Activated CD4-positive, alpha-beta T cell treated with anti-CD3 and anti-CD28 coated beads for 36 hours (primary cell): ENCODE measurements at regions not wholly inside any gene's neighbourhood (a gene's known extent, or its start where the extent isn't known, plus 50 kb on each side); places are given as distances from the start of the nearest gene placed in this dataset.

Experiments used
- ATAC-seq: fragments of 200-7000 bp; cut with Tn5 transposase; one replicate; pipeline ENCODE4 v1.10.0; 2021; ENCODE audit warnings: mild to moderate bottlenecking, moderate library complexity
- CTCF ChIA-PET: fragments of 350-600 bp; sonication (Branson Sonifier 250); formaldehyde crosslinking; loops from one replicate; lab custom pipeline; 2021; ENCODE audit warnings: antibody characterized with exemption; lab: Charles Lee
- POLR2A ChIA-PET: fragments of 350-600 bp; sonication (Branson Sonifier 250); formaldehyde crosslinking; loops from one replicate; lab custom pipeline; 2021; ENCODE audit warnings: antibody characterized with exemption, inconsistent platforms; lab: Charles Lee
- DNase-seq: peaks from one replicate; pipeline ENCODE4 v3.0.0-alpha.2; 2020
- H3K27ac Mint-ChIP-seq: one replicate; pipeline ENCODE4 v1.8.0; 2021; ENCODE audit warnings: mixed read lengths
- H3K27me3 Mint-ChIP-seq: one replicate; pipeline ENCODE4 v1.8.0; 2021; ENCODE audit warnings: mixed read lengths
- H3K36me3 Mint-ChIP-seq: one replicate; pipeline ENCODE4 v1.8.0; 2021; ENCODE audit warnings: low read depth, mixed read lengths
- H3K4me1 Mint-ChIP-seq: one replicate; pipeline ENCODE4 v1.8.0; 2021; ENCODE audit warnings: mixed read lengths
- H3K4me3 Mint-ChIP-seq: one replicate; pipeline ENCODE4 v1.8.0; 2021; ENCODE audit warnings: mild to moderate bottlenecking, moderate library complexity, mixed read lengths
- H3K9me3 Mint-ChIP-seq: one replicate; pipeline ENCODE4 v1.8.0; 2021; ENCODE audit warnings: low read depth, mixed read lengths
- intact Hi-C, 2 experiments: fragments of 100-400 bp; cut with DNase I in 1 of 2; cut with micrococcal nuclease in 1 of 2; formaldehyde crosslinking; loops; one replicate each; pipeline versions ENCODE4 v1.14.2 to v1.15.1; 2022 to 2024; cut with DNase I, micrococcal nuclease

DNA sequence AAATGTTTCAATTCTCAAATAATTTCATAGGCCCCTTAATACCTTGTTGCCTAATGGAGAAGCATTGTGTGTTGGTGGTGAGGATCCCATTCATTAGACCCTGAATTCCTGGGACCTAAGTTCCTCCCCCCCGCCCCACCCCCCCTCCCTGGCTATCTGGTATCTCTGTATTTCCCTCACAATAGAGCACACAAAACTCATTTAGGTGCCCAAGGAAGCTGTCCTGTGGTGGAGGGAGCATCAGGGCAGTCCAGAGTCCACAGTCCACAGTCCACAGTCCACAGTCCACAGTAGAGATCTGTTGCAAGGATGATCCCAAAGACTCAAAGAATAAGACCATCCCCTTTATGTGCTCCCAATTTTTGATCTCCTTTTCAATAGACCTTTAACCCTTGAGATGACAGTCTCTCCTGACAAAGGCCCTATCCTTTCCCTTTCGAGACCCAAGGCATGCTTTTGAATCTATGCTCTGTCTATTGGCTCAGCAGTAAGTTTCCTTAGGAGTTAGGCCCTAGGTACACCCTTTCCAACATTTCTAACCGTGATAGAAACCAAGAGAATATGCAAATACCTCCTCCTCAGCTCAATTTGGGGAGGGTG is 123.9 kb downstream of the ZBTB18 start:
- no peak overlapping the region for H3K4me3 Mint-ChIP-seq
- ChIA-PET CTCF (no interaction called here), POLR2A (no interaction called here)
- ATAC-seq (no peak), DNase-seq (no peak)
- H3K27me3 Mint-ChIP-seq = no peaks in the 10 kb centered on the region
- H3K9me3 Mint-ChIP-seq = no peaks in the 10 kb centered on the region
- no peak overlapping the region for H3K27ac Mint-ChIP-seq
- no peaks in the 10 kb centered on the region for H3K36me3 Mint-ChIP-seq
- H3K4me1 Mint-ChIP-seq = no peaks in the 10 kb centered on the region
- intact Hi-C loops = no loop called here

DNA sequence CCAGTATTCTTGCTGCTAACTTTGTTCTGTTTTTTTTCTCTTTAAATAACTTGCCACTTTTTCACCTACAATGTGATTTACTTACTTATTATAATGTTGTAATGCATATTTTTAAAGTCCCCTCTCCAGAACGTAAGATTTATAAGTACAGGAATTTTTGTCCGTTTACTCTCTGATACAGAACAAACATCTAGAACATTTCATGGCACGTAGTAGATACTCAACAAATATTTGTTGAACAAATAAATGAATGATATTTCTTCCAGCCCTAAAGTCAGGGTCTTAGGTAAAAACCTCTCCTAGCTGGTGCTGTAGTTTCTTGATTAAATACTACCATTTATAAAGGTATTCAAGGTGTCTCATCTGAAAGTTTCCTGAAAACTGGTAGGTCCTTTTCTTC is 125.1 kb downstream of the ZBTB18 start:
- H3K4me3 Mint-ChIP-seq = no peak overlapping the region
- H3K27ac Mint-ChIP-seq = no peak overlapping the region
- CTCF ChIA-PET = no interaction called here
- no peaks in the 10 kb centered on the region for H3K4me1 Mint-ChIP-seq
- intact Hi-C loops = no loop called here
- no peaks in the 10 kb centered on the region for H3K36me3 Mint-ChIP-seq
- H3K27me3 Mint-ChIP-seq = no peaks in the 10 kb centered on the region
- no peak for DNase-seq
- POLR2A ChIA-PET = no interaction called here
- ATAC-seq = no peak
- H3K9me3 Mint-ChIP-seq = no peaks in the 10 kb centered on the region

DNA sequence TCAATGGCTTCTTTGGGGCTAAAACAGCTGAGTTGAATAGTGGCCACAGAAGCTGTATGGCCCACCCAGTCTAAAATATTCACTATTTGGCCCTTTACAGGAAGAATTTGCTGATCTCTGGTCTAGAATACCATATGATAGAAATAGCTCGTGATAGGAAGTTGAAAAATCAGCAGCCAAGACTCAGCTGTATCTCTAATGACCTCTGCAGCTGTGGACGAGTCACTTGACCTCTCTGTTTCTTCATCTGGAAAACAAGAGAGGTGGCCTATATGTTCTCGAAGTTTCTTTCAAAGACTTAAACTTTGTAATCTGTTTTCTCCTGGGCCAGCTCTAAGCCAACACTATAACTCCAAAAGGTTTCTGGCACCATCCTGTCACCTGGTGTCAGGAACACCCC is 129.2 kb downstream of the ZBTB18 start:
- CTCF ChIA-PET = interaction anchor here (0.9 kb wide), 1 partner anchor 13 kb away, joined by 4 read pairs; no protein-coding TSS in a partner anchor
- no peak for DNase-seq
- intact Hi-C loops = no loop called here
- no peak for ATAC-seq
- no peaks in the 10 kb centered on the region for H3K36me3 Mint-ChIP-seq
- no peaks in the 10 kb centered on the region for H3K27me3 Mint-ChIP-seq
- H3K4me3 Mint-ChIP-seq = no peak overlapping the region
- no peaks in the 10 kb centered on the region for H3K9me3 Mint-ChIP-seq
- no peak overlapping the region for H3K27ac Mint-ChIP-seq
- no peaks in the 10 kb centered on the region for H3K4me1 Mint-ChIP-seq
- POLR2A ChIA-PET = no interaction called here

DNA sequence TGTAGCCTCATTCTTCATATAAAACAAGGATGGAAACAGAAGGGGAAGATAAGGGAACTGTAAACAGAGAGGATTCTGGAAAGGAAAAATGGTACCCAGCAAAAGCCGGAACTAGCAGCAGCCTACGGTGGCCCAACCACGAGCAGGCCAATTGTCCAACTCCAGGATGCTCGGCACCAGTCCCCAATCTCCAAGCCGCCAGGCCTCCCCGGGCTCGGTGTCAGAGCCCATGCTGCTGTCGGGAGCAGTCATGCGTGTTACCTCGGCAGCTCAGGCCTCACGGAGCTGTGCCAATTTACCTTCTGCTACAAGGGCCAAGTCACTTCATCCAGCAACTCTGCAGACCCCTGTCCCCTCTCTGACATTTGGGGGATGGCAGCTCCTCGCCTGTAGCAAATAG is 130.8 kb downstream of the ZBTB18 start:
- H3K27ac Mint-ChIP-seq = no peak overlapping the region
- intact Hi-C loops = no loop called here
- no peak overlapping the region for H3K4me3 Mint-ChIP-seq
- no peak for DNase-seq
- H3K9me3 Mint-ChIP-seq = no peaks in the 10 kb centered on the region
- no peaks in the 10 kb centered on the region for H3K27me3 Mint-ChIP-seq
- no peaks in the 10 kb centered on the region for H3K4me1 Mint-ChIP-seq
- CTCF ChIA-PET = no interaction called here
- POLR2A ChIA-PET = no interaction called here
- no peaks in the 10 kb centered on the region for H3K36me3 Mint-ChIP-seq
- ATAC-seq = no peak

DNA sequence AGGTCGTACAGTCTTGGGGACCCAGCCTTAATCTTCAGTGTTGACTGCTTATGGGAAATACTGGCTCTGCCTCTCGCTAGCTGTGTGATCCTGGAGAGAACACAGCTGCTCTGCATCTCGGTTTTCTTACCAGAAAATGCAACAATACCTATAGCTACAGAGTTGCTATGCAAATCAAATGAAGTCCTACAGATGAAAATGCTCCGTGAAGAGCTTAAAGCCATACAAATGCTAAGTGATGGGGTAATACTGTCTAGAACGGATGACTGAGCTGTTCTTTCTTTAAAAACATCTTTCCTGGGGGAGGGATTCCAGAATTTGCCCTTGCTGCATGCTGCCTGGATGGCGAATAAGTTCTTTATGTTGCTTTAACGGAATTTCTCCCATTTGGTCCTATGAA is 132.0 kb downstream of the ZBTB18 start:
- Mint-ChIP-seq H3K36me3 (no peaks in the 10 kb centered on the region), H3K4me3 (no peak overlapping the region), H3K9me3 (no peaks in the 10 kb centered on the region), H3K4me1 (no peaks in the 10 kb centered on the region), H3K27ac (no peak overlapping the region), H3K27me3 (no peaks in the 10 kb centered on the region)
- intact Hi-C loops = no loop called here
- DNase-seq = no peak
- ATAC-seq = no peak
- CTCF ChIA-PET = no interaction called here
- POLR2A ChIA-PET = no interaction called here

DNA sequence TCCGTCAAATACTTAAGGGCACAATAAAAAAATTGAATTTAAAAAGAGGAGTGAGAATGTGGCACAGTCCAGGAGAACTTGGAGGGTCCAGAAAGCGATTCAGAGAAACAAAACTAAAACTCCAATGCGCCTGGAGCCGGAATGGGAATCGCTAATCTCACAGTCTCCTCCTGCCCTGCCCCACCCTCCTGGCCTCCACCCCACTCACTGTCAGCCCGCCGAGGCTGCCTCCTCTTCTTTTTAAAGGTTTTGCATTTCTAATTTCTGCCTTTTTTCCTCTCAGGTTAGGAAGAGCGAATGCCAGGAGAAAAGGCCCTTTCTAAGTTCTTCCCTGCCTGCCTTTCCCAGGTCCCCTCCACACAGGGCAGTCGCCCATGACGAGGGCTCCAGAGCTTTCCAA is 135.3 kb downstream of the ZBTB18 start:
- no peaks in the 10 kb centered on the region for H3K36me3 Mint-ChIP-seq
- ATAC-seq (no peak), DNase-seq (no peak)
- ChIA-PET POLR2A (no interaction called here), CTCF (no interaction called here)
- H3K9me3 Mint-ChIP-seq = peaks cover 7% of the 10 kb centered on the region
- no peak overlapping the region for H3K27ac Mint-ChIP-seq
- intact Hi-C loops = no loop called here
- H3K4me3 Mint-ChIP-seq = no peak overlapping the region
- H3K4me1 Mint-ChIP-seq = no peaks in the 10 kb centered on the region
- peaks cover 3% of the 10 kb centered on the region for H3K27me3 Mint-ChIP-seq

DNA sequence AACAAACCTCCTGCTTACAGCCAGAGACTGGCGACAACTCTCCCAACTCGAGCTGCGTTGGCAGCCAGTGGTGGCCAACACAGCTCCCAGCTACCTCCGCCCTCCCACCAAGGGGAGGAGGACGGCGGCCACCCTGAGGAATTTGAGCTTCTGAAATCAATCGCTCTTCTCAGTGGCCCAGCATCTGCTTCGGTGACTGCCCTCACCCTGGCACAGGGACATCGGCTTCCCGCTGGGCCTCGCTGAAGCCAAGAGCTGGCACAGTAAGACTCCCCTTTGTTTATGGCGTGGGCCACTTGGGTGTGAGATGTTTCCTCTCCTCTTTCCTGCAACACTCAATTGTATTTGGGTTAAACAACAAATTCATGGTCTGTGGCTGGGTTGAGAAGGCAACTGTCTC is 136.2 kb downstream of the ZBTB18 start:
- H3K36me3 Mint-ChIP-seq = no peaks in the 10 kb centered on the region
- DNase-seq (no peak), ATAC-seq (no peak)
- POLR2A ChIA-PET = no interaction called here
- H3K9me3 Mint-ChIP-seq = peaks cover 7% of the 10 kb centered on the region
- no peaks in the 10 kb centered on the region for H3K4me1 Mint-ChIP-seq
- CTCF ChIA-PET = no interaction called here
- intact Hi-C loops = no loop called here
- H3K27ac Mint-ChIP-seq = no peak overlapping the region
- H3K27me3 Mint-ChIP-seq = peaks cover 3% of the 10 kb centered on the region
- H3K4me3 Mint-ChIP-seq = no peak overlapping the region

DNA sequence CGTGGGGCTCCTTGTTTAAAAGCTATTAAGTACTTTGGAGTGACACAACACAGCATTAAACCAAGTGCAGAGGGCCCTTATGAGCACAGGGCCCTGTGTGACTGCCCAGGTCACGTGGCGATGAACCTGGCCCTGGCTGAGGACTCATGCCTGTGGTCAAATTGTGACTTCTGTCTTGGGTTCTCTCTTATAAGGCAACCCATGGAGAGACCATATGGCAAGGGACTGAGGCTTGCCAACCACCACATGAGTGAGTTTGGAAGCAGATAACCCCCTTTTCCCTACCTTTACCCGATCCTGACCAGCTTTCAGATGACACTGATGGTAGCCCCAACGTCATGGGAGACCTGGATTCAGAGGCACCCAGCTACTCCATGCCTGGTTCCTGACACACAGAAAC is 140.5 kb downstream of the ZBTB18 start:
- ATAC-seq = no peak
- Mint-ChIP-seq H3K9me3 (peaks cover 7% of the 10 kb centered on the region), H3K36me3 (no peaks in the 10 kb centered on the region), H3K4me3 (no peak overlapping the region), H3K27me3 (peaks cover 3% of the 10 kb centered on the region), H3K27ac (no peak overlapping the region), H3K4me1 (no peaks in the 10 kb centered on the region)
- intact Hi-C loops = no loop called here
- ChIA-PET CTCF (no interaction called here), POLR2A (no interaction called here)
- DNase-seq = no peak

DNA sequence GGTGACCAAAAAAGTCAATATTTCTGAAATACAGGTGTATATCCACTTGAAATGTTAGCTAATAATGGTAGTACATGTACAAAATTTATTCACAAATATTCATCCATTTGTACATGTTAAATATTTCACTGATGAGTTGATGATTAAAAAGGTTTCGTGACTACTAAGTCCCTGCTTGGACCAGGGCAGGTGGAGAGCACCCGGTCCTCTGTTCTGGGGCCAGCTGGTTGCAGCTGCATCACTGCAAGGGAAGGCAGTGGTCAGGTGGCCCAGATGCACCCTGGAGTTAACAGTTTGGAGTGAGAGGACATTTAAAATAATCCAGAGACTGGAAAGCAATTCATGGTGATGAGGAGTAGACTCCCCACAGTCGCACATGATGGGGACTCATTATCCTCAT is 141.2 kb downstream of the ZBTB18 start:
- Mint-ChIP-seq H3K27ac (no peak overlapping the region), H3K9me3 (peaks cover 7% of the 10 kb centered on the region), H3K27me3 (peaks cover 3% of the 10 kb centered on the region), H3K4me1 (no peaks in the 10 kb centered on the region), H3K4me3 (no peak overlapping the region), H3K36me3 (no peaks in the 10 kb centered on the region)
- POLR2A ChIA-PET = no interaction called here
- intact Hi-C loops = no loop called here
- DNase-seq = no peak
- ATAC-seq = no peak
- CTCF ChIA-PET = no interaction called here

DNA sequence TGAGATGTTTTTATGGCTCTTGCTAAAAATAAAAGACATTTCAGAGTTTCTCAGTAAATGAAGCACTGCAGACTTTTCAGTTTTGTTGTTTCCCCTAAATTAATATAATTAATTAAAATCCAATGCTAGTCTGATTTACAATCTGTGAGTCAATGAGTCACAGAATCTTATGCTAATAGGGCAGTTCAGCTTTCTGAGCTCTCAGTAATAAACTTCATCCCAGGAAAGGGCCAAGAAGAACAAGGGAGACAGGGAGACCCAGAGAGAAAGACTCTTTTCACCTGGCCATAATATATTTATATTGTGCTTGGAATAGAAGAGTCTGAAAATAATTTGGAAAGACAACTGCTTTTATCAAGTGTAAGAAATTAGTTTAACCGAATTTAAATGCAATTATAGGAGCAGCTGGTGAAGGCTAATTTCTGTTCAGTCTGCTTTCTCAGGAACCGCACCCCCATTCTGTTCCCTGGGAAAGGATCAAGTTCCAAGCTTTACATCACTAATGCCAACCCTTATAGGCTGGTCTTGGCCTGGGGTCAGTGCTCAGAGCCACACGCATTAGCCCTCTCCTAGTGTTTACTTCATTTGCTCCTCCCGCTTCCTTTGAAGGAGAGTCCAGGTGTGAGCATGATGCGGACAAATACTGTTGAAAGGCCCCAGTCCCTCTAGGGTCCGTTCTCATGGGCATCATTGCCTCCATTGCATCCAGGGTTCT is 145.6 kb downstream of the ZBTB18 start:
- DNase-seq = no peak
- intact Hi-C loops = no loop called here
- Mint-ChIP-seq H3K27ac (no peak overlapping the region), H3K4me1 (no peaks in the 10 kb centered on the region), H3K9me3 (no peaks in the 10 kb centered on the region), H3K27me3 (no peaks in the 10 kb centered on the region), H3K36me3 (no peaks in the 10 kb centered on the region), H3K4me3 (no peak overlapping the region)
- ATAC-seq = no peak
- ChIA-PET POLR2A (no interaction called here), CTCF (interaction anchor here (0.8 kb wide), 1 partner anchor 100 kb away, joined by 5 read pairs; no protein-coding TSS in a partner anchor)

DNA sequence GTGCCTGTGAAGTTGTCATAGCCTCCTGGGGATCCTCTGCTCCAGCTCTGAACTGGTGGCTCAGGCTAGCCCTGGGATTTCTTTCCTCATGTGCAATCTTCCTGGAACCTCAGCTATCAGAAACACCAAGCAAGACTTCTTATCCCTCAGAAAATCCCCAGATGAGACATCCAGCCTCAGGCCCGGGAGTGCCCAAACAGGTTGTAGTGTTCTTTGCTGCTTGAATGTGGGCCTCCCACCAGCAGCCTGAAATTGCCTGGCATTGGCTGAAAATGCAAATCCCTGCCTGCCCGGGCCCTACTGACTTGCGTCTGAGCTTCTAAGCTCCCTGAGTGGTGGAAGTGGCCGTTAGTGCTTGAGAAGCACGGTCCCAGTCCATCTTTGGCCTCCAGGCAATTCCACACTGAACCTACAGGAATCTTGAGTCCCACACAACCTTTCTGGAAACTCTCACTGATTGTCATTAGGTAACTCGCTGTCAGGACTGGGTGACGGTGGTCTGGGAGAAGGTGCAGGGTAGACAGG is 146.8 kb downstream of the ZBTB18 start:
- ChIA-PET POLR2A (no interaction called here), CTCF (no interaction called here)
- ATAC-seq = no peak
- no peaks in the 10 kb centered on the region for H3K9me3 Mint-ChIP-seq
- no peaks in the 10 kb centered on the region for H3K27me3 Mint-ChIP-seq
- H3K4me1 Mint-ChIP-seq = no peaks in the 10 kb centered on the region
- H3K4me3 Mint-ChIP-seq = no peak overlapping the region
- no peak overlapping the region for H3K27ac Mint-ChIP-seq
- intact Hi-C loops = no loop called here
- H3K36me3 Mint-ChIP-seq = no peaks in the 10 kb centered on the region
- no peak for DNase-seq

DNA sequence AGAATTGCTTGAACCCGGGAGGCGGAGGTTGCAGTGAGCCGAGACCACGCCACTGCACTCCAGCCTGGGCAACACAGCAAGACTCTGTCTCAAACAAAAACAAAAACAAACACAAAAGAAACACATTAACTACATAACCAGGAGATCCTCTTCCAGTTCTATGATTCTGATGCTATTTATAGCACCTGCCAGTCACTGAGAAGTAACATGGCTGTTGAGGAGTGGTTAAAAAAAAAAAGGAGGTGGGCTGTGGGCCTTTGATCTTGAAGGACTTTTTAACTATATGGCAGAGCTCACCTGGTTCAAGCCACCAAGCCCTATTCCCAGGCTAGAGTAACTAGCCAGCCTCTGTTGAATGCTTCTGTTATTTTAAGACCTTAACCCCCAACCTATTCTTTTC is 148.8 kb downstream of the ZBTB18 start:
- Mint-ChIP-seq H3K27me3 (no peaks in the 10 kb centered on the region), H3K27ac (no peak overlapping the region), H3K4me1 (no peaks in the 10 kb centered on the region), H3K4me3 (no peak overlapping the region), H3K36me3 (no peaks in the 10 kb centered on the region), H3K9me3 (no peaks in the 10 kb centered on the region)
- DNase-seq = no peak
- POLR2A ChIA-PET = no interaction called here
- CTCF ChIA-PET = interaction anchor here (0.6 kb wide), 2 partner anchors 9 to 73 kb away, joined by 3 read pairs; no protein-coding TSS in a partner anchor
- intact Hi-C loops = no loop called here
- no peak for ATAC-seq
